GM12891 (cell line): ENCODE measurements at regions not wholly inside any gene's neighbourhood (a gene's known extent, or its start where the extent isn't known, plus 50 kb on each side); places are given as distances from the start of the nearest gene placed in this dataset.

Source experiments
- DNase-seq: peaks from one replicate; pipeline ENCODE4 v3.0.0; 2011; ENCODE audit warnings: low spot score; ENCODE audit not compliant: insufficient read length
- FAIRE-seq: peaks from 2 replicates; lab custom pipeline; 2011; peaks lifted over from hg19 to GRCh38; lab: Jason Lieb, UNC
- PAX5 ChIP-seq: IDR thresholded peaks from 2 replicates; pipeline ENCODE4 v1.6.1; 2011; ENCODE audit warnings: low read length, moderate library complexity, mild to moderate bottlenecking; ENCODE audit not compliant: insufficient read depth, severe bottlenecking
- POLR2A ChIP-seq: IDR thresholded peaks from 2 replicates; pipeline ENCODE4 v1.6.1; 2011; ENCODE audit warnings: low read depth, low read length, control low read depth
- POLR2AphosphoS5 ChIP-seq: IDR thresholded peaks from 2 replicates; pipeline ENCODE4 v1.6.1; 2011; ENCODE audit warnings: low read depth, low read length, control low read depth
- POU2F2 ChIP-seq: IDR thresholded peaks from 2 replicates; pipeline ENCODE4 v1.6.1; 2011; ENCODE audit warnings: low read depth, mild to moderate bottlenecking, control low read depth, low read length, moderate library complexity
- SPI1 ChIP-seq: IDR thresholded peaks from 2 replicates; pipeline ENCODE4 v1.6.1; 2011; ENCODE audit warnings: low read depth, low read length, control low read depth
- TAF1 ChIP-seq: IDR thresholded peaks from 2 replicates; pipeline ENCODE4 v1.6.1; 2011; ENCODE audit warnings: low read depth, low read length, control low read depth

GRCh38 chr12:28802706-28803438 is 346.2 kb upstream of the FAR2 start:
- TF ChIP-seq PAX5, result no peak
- no peak for TF ChIP-seq POLR2A
- TF ChIP-seq TAF1, result no peak
- no peak for TF ChIP-seq POLR2AphosphoS5
- TF ChIP-seq SPI1, result no peak
- no peak for TF ChIP-seq POU2F2
- DNase-seq (no peak), FAIRE-seq (no peak)

- DNase-seq, result no peak
- TF ChIP-seq POU2F2, result no peak
- no peak for TF ChIP-seq POLR2AphosphoS5
- TF ChIP-seq POLR2A, result no peak
- no peak for TF ChIP-seq PAX5
- no peak for TF ChIP-seq TAF1
- TF ChIP-seq SPI1, result no peak
- FAIRE-seq, result no peak
Observed at GRCh38 chr12:28807535-28807934, 341.5 kb upstream of the FAR2 start.

DNA sequence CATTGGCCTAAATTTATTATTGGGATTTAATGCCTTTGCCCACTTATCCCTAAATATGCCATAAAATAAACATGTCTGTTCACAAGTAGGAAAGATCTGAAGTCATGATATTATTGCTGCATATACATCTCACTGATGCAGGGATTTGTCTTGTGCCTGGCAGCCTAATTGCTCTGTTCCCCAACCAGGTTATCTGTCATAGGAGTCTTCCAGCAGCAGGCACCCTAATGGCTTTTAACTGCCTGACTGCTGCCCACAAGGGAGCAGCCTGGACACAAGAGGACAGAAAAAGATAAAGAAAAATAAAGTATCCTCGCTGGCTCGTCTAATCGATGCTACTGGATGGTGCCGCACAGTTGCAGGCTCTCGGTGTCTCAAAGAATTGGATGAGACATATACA is 337.6 kb upstream of the FAR2 start:
- DNase-seq, result no peak
- FAIRE-seq, result no peak
- TF ChIP-seq PAX5 (no peak), TAF1 (no peak), POLR2A (no peak), SPI1 (no peak), POLR2AphosphoS5 (no peak), POU2F2 (no peak)

- FAIRE-seq (no peak), DNase-seq (no peak)
- TF ChIP-seq POLR2A (no peak), POLR2AphosphoS5 (no peak), SPI1 (no peak), TAF1 (no peak), PAX5 (no peak), POU2F2 (no peak)
Observed at GRCh38 chr12:28814246-28814645, 334.8 kb upstream of the FAR2 start.

DNA sequence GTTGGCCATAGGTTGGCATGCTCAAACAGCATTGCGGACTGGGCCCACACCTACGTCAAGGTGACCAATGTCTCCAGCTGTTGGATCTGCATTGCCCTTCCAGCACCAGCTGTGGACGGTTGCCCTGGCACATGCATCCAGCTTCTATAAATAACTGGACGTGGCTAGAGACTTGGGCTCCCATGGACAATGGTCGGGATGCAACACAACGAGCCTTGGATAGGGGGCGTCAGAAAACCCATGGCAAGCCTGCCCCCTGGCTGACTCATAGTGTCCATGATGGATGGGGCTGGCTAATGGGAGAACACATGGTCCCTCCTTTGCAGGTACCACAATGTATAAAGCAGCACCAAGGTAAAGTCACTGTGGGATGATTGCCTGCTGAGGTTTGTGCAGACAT is 331.6 kb upstream of the FAR2 start:
- TF ChIP-seq POLR2A, result no peak
- TF ChIP-seq POLR2AphosphoS5, result no peak
- no peak for TF ChIP-seq SPI1
- no peak for TF ChIP-seq PAX5
- TF ChIP-seq TAF1, result no peak
- no peak for TF ChIP-seq POU2F2
- no peak for DNase-seq
- no peak for FAIRE-seq

DNA sequence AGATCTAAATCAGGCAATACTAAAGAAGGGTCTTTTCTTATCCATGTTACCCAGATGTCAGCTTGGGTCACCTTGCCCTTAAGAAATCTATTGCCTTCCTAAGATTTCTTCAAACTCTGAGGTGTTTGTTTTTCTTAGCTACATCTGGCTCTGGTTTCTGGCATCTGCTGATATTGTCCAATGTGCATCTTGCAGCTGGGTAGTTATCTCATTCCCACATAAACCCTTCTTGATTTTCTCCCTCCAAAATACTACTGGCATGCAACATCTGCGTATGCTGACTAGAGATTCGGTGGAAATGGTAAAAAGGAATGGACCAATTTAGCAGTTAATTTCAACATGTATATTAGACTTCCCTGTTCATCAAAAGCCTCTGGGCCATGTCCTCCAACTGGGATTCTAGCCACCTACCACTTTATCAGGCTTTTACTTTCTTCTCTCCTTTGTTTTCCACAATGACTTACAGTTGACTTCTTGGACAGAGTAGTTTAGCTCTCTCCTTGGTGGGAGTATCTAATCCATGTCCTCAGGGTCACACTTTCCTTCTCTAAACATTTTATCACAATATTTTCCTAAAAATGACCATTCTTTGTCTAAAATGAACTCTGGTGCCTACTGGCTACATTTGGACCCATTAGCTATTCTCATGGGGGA is 324.8 kb upstream of the FAR2 start:
- no peak for DNase-seq
- no peak for TF ChIP-seq POLR2A
- TF ChIP-seq POLR2AphosphoS5, result no peak
- no peak for TF ChIP-seq SPI1
- no peak for TF ChIP-seq TAF1
- no peak for TF ChIP-seq POU2F2
- TF ChIP-seq PAX5, result no peak
- FAIRE-seq, result no peak

- no peak for FAIRE-seq
- no peak for TF ChIP-seq POLR2A
- TF ChIP-seq TAF1, result no peak
- TF ChIP-seq PAX5, result no peak
- TF ChIP-seq POU2F2, result no peak
- TF ChIP-seq POLR2AphosphoS5, result no peak
- TF ChIP-seq SPI1, result no peak
- DNase-seq, result no peak
Observed at GRCh38 chr12:28824849-28825248, 324.2 kb upstream of the FAR2 start.

DNA sequence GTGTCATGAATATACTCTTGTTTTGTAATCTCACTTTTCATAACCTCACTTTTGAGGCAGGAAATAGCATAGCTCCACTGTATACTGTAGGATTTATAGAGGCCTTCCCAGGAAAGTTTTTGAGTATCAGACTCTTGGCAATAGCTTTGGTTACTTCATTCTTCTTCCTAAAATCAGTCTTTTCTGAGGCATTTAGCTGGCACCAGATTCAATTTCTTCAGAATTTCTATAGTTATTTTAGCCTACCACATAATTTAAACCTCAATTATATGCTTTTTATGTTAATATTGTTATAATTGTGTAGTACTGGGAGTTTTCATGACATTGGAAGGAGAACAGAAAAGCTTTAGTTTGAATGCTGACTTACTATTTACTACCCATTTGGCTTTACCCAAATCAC is 322.3 kb upstream of the FAR2 start:
- DNase-seq (no peak), FAIRE-seq (no peak)
- no peak for TF ChIP-seq PAX5
- no peak for TF ChIP-seq TAF1
- TF ChIP-seq POLR2AphosphoS5, result no peak
- TF ChIP-seq SPI1, result no peak
- no peak for TF ChIP-seq POU2F2
- no peak for TF ChIP-seq POLR2A

- no peak for DNase-seq
- no peak for FAIRE-seq
- TF ChIP-seq POLR2A (no peak), POLR2AphosphoS5 (no peak), SPI1 (no peak), PAX5 (no peak), TAF1 (no peak), POU2F2 (no peak)
Observed at GRCh38 chr12:28827861-28828260, 321.2 kb upstream of the FAR2 start.

DNA sequence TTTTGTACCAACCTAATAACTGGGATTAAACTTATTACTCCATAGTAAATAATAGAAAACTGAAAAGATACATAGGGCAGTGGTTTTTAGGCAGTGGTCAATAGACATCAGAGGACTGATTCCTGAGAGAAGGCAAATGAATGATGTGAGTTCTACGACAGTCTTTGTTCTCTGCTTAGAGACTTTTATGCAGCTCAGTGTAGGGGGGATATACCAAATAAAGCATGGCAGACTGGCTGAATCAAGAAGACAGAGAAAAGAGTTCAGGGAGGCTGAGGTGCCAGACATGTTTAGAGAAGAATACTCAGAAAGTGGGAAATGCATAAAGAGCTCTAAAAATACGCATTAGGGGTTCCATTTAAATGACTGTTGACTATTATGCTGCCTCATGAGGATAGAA is 320.8 kb upstream of the FAR2 start:
- TF ChIP-seq POU2F2 (no peak), TAF1 (no peak), SPI1 (no peak), POLR2AphosphoS5 (no peak), PAX5 (no peak), POLR2A (no peak)
- DNase-seq (no peak), FAIRE-seq (no peak)
